ENCODE measurements at regions not wholly inside any gene's neighbourhood (a gene's known extent, or its start where the extent isn't known, plus 50 kb on each side); places are given as distances from the start of the nearest gene placed in this dataset.

GRCh38 chr2:3010001-3010400 is 367.6 kb downstream of the EIPR1 start:
- Histone ChIP-seq H3K27me3 (ENCODE audit: low read depth) (no peaks in the 10 kb centered on the region), H3K36me3 (replicated peaks) (no peaks in the 10 kb centered on the region), H3K4me1 (no peaks in the 10 kb centered on the region), H3K9me3 (no peaks in the 10 kb centered on the region), H3K4me3 (no peak overlapping the region)
- in situ Hi-C loops (cut with MboI; ENCODE audit: low sequenced_read_pairs), result no loop called here
- no peak for DNase-seq (ENCODE audit: low spot score in 2 of 2)

DNA sequence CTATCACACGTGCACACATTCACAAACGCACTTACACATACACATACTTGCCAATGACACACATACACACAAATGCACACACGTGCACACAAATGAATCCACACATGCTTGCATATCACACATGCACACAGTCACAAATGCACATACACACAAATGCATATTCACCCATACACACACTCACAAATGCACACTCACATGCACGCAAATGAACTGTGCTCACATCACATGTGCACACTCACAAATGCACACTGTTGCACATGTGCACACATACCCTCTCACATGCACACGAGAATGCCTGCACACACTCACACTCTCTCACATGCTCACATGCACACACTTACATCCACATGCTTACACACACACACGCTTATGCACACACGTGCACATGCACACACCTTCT is 368.1 kb downstream of the EIPR1 start:
- no peak for DNase-seq (ENCODE audit: low spot score in 2 of 2)
- H3K27me3 ChIP-seq (ENCODE audit: low read depth), result no peaks in the 10 kb centered on the region
- in situ Hi-C loops (cut with MboI; ENCODE audit: low sequenced_read_pairs), result no loop called here
- no peak overlapping the region for H3K4me3 ChIP-seq
- H3K4me1 ChIP-seq, result no peaks in the 10 kb centered on the region
- no peaks in the 10 kb centered on the region for H3K9me3 ChIP-seq
- no peaks in the 10 kb centered on the region for H3K36me3 ChIP-seq (replicated peaks)

DNA sequence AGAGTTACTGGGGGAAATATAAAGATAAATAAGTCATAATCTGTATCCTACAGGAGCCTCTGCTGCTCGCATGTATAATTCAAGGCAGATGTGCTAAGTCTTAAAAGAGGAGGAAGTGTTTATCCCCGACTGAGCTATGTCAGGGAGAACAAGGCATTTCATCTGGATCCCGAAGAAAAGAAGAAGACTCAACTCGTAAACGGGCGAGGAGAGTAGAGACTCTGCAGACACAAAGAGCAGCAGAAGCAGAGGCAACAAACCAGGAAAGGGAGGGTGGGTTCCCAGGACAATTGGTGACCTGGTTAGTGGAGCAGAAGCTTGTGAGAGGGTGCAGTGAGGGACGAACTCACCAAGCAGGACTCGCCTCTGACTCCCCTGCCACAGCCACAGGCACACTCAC is 368.6 kb downstream of the EIPR1 start:
- no peak overlapping the region for H3K4me3 ChIP-seq
- no peaks in the 10 kb centered on the region for H3K36me3 ChIP-seq (replicated peaks)
- in situ Hi-C loops (cut with MboI; ENCODE audit: low sequenced_read_pairs), result no loop called here
- H3K4me1 ChIP-seq, result no peaks in the 10 kb centered on the region
- H3K9me3 ChIP-seq, result no peaks in the 10 kb centered on the region
- DNase-seq (ENCODE audit: low spot score in 2 of 2), result no peak
- H3K27me3 ChIP-seq (ENCODE audit: low read depth), result no peaks in the 10 kb centered on the region

GRCh38 chr2:3008561-3008960 is 369.1 kb downstream of the EIPR1 start:
- in situ Hi-C loops (cut with MboI; ENCODE audit: low sequenced_read_pairs), result no loop called here
- Histone ChIP-seq H3K4me3 (no peak overlapping the region), H3K36me3 (replicated peaks) (no peaks in the 10 kb centered on the region), H3K4me1 (no peaks in the 10 kb centered on the region), H3K27me3 (ENCODE audit: low read depth) (no peaks in the 10 kb centered on the region), H3K9me3 (no peaks in the 10 kb centered on the region)
- no peak for DNase-seq (ENCODE audit: low spot score in 2 of 2)

- no peak for DNase-seq (ENCODE audit: low spot score in 2 of 2)
- Histone ChIP-seq H3K4me3 (no peak overlapping the region), H3K27me3 (ENCODE audit: low read depth) (no peaks in the 10 kb centered on the region), H3K36me3 (replicated peaks) (no peaks in the 10 kb centered on the region), H3K4me1 (no peaks in the 10 kb centered on the region), H3K9me3 (no peaks in the 10 kb centered on the region)
- in situ Hi-C loops (cut with MboI; ENCODE audit: low sequenced_read_pairs), result no loop called here
Measured at GRCh38 chr2:3007135-3007534, 370.5 kb downstream of the EIPR1 start.

GRCh38 chr2:3005859-3006501 is 371.6 kb downstream of the EIPR1 start:
- Histone ChIP-seq H3K4me1 (no peaks in the 10 kb centered on the region), H3K4me3 (no peak overlapping the region), H3K27me3 (ENCODE audit: low read depth) (no peaks in the 10 kb centered on the region), H3K9me3 (no peaks in the 10 kb centered on the region), H3K36me3 (replicated peaks) (no peaks in the 10 kb centered on the region)
- in situ Hi-C loops (cut with MboI; ENCODE audit: low sequenced_read_pairs), result no loop called here
- no peak for DNase-seq (ENCODE audit: low spot score in 2 of 2)

DNA sequence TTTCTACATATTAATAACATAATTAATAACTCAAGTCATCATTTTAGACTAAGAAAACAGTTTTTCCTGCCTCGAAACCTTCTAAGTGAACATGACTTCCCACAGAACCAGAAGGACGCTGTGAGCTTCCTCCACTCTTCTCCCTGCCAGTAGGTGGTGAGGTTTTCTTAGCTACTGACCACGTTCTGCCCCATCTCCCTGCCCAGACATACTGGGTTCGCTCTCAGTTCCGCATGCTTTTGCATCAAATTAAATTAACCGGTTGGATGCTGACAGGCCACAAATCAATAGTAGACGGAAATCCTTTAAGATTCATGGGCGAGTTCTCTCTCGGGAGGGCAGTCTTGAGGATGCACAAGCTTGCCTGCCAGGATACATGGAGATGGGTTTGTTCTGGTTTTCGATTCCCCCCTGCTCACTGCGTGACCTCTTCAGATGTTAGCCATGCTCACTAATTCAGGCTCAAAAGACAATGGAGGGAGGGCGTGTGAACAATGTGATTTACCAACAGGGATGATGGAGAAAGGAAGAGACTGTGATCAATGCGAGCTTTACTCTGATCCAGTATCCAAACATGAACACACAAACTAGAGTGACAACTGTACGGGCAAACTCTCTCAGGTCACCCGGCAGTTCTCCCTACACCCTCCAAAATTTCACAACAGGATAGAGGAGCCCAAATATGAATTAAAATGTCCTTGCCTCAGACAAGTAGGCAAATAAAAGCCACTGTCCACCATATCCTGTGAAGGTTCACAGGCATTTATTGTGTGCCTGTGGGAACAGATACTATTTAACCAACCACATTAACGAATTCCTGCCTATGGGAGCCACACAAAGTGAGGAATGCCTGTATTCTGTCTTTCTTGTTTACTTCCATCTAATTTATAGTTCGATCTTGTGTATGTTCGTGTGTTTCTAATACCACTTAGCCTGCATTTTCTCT is 375.7 kb downstream of the EIPR1 start:
- H3K4me3 ChIP-seq, result no peak overlapping the region
- H3K4me1 ChIP-seq, result no peaks in the 10 kb centered on the region
- no peaks in the 10 kb centered on the region for H3K9me3 ChIP-seq
- DNase-seq (ENCODE audit: low spot score in 2 of 2), result no peak
- no peaks in the 10 kb centered on the region for H3K27me3 ChIP-seq (ENCODE audit: low read depth)
- in situ Hi-C loops (cut with MboI; ENCODE audit: low sequenced_read_pairs), result no loop called here
- H3K36me3 ChIP-seq (replicated peaks), result no peaks in the 10 kb centered on the region

GRCh38 chr2:3000968-3001367 is 376.6 kb downstream of the EIPR1 start:
- Histone ChIP-seq H3K36me3 (replicated peaks) (no peaks in the 10 kb centered on the region), H3K27me3 (ENCODE audit: low read depth) (no peaks in the 10 kb centered on the region), H3K4me1 (no peaks in the 10 kb centered on the region), H3K4me3 (no peak overlapping the region), H3K9me3 (no peaks in the 10 kb centered on the region)
- no peak for DNase-seq (ENCODE audit: low spot score in 2 of 2)
- in situ Hi-C loops (cut with MboI; ENCODE audit: low sequenced_read_pairs), result no loop called here

DNA sequence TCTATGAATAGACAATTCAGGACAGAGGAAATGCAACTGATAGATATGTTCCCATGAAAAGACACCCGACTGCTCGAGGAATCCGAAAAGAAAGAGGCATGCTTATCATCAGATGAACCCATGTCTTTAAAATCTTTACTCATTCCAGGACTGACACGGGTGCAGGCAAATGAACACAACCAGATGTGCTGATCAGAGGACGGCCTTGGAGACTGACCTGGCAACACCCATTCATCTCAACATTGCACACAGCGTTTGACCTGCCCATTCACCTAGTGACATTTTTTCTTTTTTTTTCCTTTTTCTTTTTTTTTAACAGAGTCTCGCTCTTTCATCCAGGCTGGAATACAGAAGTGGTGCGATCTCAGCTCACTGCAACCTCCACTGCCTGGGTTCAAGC is 377.5 kb downstream of the EIPR1 start:
- Histone ChIP-seq H3K27me3 (ENCODE audit: low read depth) (no peaks in the 10 kb centered on the region), H3K4me1 (no peaks in the 10 kb centered on the region), H3K9me3 (no peaks in the 10 kb centered on the region), H3K36me3 (replicated peaks) (no peaks in the 10 kb centered on the region), H3K4me3 (no peak overlapping the region)
- in situ Hi-C loops (cut with MboI; ENCODE audit: low sequenced_read_pairs), result no loop called here
- no peak for DNase-seq (ENCODE audit: low spot score in 2 of 2)

DNA sequence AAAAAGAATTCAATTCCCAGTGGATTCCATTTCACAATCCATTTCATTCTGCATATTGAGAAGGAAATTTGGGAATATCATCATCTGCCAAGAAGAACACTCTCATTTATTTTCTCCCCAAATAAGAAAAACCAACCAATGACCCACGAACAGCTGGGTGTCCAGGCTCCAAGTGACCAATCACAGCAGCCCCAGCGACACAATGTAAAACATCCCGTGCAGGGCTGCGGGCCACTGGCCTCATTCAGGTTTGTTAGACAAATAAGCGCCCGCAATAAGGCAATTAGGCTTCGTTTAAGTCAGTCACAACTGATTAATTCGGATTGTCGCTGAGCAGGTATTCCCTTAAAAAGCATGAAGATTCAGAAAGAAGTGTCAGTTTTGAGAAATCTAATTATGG is 378.6 kb downstream of the EIPR1 start:
- DNase-seq (ENCODE audit: low spot score in 2 of 2), result no peak
- Histone ChIP-seq H3K4me1 (no peaks in the 10 kb centered on the region), H3K36me3 (replicated peaks) (no peaks in the 10 kb centered on the region), H3K4me3 (no peak overlapping the region), H3K27me3 (ENCODE audit: low read depth) (no peaks in the 10 kb centered on the region), H3K9me3 (no peaks in the 10 kb centered on the region)
- in situ Hi-C loops (cut with MboI; ENCODE audit: low sequenced_read_pairs), result no loop called here

DNA sequence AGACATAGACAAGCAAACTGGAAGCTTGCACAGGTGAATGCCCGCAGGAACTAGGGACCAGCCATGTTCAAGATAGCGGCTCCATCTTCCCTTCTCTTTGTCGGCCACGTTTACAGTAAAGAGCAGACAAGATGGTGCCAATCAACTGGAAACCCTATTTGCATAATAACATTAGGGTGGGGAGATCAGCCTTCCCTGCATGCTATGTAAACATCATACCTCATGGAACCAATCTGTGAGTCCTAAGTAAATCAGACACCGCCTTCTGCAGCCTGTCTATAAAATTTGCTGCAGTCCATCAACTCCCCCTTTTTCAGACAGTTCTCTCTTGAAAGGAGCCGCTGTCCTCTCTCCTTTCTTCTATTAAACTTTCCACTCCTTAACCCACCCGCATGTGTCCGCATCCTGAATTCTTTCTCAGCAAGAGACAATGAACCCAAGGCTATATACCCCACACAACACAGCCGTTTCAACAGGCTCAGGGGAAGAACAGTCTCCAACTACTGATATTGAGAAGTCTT is 384.4 kb downstream of the EIPR1 start:
- no peaks in the 10 kb centered on the region for H3K4me1 ChIP-seq
- H3K27me3 ChIP-seq (ENCODE audit: low read depth), result no peaks in the 10 kb centered on the region
- H3K4me3 ChIP-seq, result no peak overlapping the region
- 0 out of 2 replicates have a peak, but pooled peaks cover 2% of the 10 kb centered on the region for H3K9me3 ChIP-seq
- H3K36me3 ChIP-seq (replicated peaks), result no peaks in the 10 kb centered on the region
- in situ Hi-C loops (cut with MboI; ENCODE audit: low sequenced_read_pairs), result no loop called here
- no peak for DNase-seq (ENCODE audit: low spot score in 2 of 2)

DNA sequence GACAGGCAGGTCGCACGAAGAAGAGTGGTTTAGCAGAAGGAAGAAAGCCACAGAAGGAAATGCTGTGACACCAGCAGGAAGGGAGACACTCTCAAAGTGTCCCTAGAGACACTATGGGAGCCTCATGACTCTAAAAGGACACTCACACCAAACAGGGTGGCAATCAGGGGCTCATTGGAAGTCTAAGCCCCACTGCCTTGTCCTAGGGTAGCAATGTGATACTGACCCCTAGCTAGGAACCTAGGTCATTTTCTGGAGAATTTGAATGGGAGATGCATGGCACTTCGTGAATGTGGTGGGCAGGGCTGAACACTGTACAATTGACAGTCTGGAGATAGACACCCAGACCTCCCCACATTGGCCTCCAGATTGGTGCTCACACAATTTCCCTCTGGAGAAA is 385.0 kb downstream of the EIPR1 start:
- no peaks in the 10 kb centered on the region for H3K27me3 ChIP-seq (ENCODE audit: low read depth)
- H3K4me1 ChIP-seq, result no peaks in the 10 kb centered on the region
- H3K4me3 ChIP-seq, result no peak overlapping the region
- no peaks in the 10 kb centered on the region for H3K36me3 ChIP-seq (replicated peaks)
- in situ Hi-C loops (cut with MboI; ENCODE audit: low sequenced_read_pairs), result no loop called here
- no peak for DNase-seq (ENCODE audit: low spot score in 2 of 2)
- H3K9me3 ChIP-seq, result 0 out of 2 replicates have a peak, but pooled peaks cover 2% of the 10 kb centered on the region

- no peak for DNase-seq (ENCODE audit: low spot score in 2 of 2)
- Histone ChIP-seq H3K4me3 (no peak overlapping the region), H3K9me3 (0 out of 2 replicates have a peak, but pooled peaks cover 2% of the 10 kb centered on the region), H3K4me1 (no peaks in the 10 kb centered on the region), H3K27me3 (ENCODE audit: low read depth) (no peaks in the 10 kb centered on the region), H3K36me3 (replicated peaks) (no peaks in the 10 kb centered on the region)
- in situ Hi-C loops (cut with MboI; ENCODE audit: low sequenced_read_pairs), result no loop called here
Measured at GRCh38 chr2:2985020-2985419, 392.6 kb downstream of the EIPR1 start.

- H3K9me3 ChIP-seq, result no peaks in the 10 kb centered on the region
- H3K4me1 ChIP-seq, result no peaks in the 10 kb centered on the region
- DNase-seq (ENCODE audit: low spot score in 2 of 2), result no peak
- in situ Hi-C loops (cut with MboI; ENCODE audit: low sequenced_read_pairs), result no loop called here
- no peaks in the 10 kb centered on the region for H3K36me3 ChIP-seq (replicated peaks)
- H3K4me3 ChIP-seq, result no peak overlapping the region
- no peaks in the 10 kb centered on the region for H3K27me3 ChIP-seq (ENCODE audit: low read depth)
Measured at GRCh38 chr2:2981000-2981399, 396.6 kb downstream of the EIPR1 start.
